ENCODE measurements at regions not wholly inside any gene's neighbourhood (a gene's known extent, or its start where the extent isn't known, plus 50 kb on each side); places are given as distances from the start of the nearest gene placed in this dataset.
"Not testable (repeated sequence)": the region's sequence is repeated elsewhere in the genome, so short reads cannot be mapped to it uniquely, and the experiment has no call there.

- DNase-seq (ENCODE audit: low spot score), result not testable (repeated sequence)
These were observed 149.7 kb upstream of the POF1B start for GRCh38 chrX:85529141-85529540.

GRCh38 chrX:85517994-85518718 is 138.7 kb upstream of the POF1B start:
- DNase-seq (ENCODE audit: low spot score), result no peak

GRCh38 chrX:85516131-85516530 is 136.7 kb upstream of the POF1B start:
- DNase-seq (ENCODE audit: low spot score), result no peak

GRCh38 chrX:85506871-85507270 is 127.4 kb upstream of the POF1B start:
- no peak for DNase-seq (ENCODE audit: low spot score)

- DNase-seq (ENCODE audit: low spot score), result no peak
These were observed 126.3 kb upstream of the POF1B start for GRCh38 chrX:85505801-85506200.

- no peak for DNase-seq (ENCODE audit: low spot score)
These were observed 124.9 kb upstream of the POF1B start for GRCh38 chrX:85504381-85504780.

GRCh38 chrX:85503258-85504158 is 124.0 kb upstream of the POF1B start:
- DNase-seq (ENCODE audit: low spot score), result no peak

- DNase-seq (ENCODE audit: low spot score), result no peak
These were observed 121.9 kb upstream of the POF1B start for GRCh38 chrX:85501349-85501748.

- no peak for DNase-seq (ENCODE audit: low spot score)
These were observed 119.9 kb upstream of the POF1B start for GRCh38 chrX:85499400-85499799.

GRCh38 chrX:85493821-85494220 is 114.4 kb upstream of the POF1B start:
- no peak for DNase-seq (ENCODE audit: low spot score)

- DNase-seq (ENCODE audit: low spot score), result no peak
These were observed 74.8 kb upstream of the POF1B start for GRCh38 chrX:85454295-85454694.

- no peak for DNase-seq (ENCODE audit: low spot score)
These were observed 65.1 kb upstream of the POF1B start for GRCh38 chrX:85444613-85445012.
